HG03139 (cell line): ENCODE measurements at regions not wholly inside any gene's neighbourhood (a gene's known extent, or its start where the extent isn't known, plus 50 kb on each side); places are given as distances from the start of the nearest gene placed in this dataset.
A peak's percentile ranks its signal among the peaks of the same experiment; 100 is the strongest.
"Not testable (repeated sequence)": the region's sequence is repeated elsewhere in the genome, so short reads cannot be mapped to it uniquely, and the experiment has no call there.

Experiments
- ATAC-seq: cut with Tn5 transposase; IDR thresholded peaks from one replicate; pipeline ENCODE4 v1.9.1; 2021; ENCODE audit not compliant: unreplicated experiment

DNA sequence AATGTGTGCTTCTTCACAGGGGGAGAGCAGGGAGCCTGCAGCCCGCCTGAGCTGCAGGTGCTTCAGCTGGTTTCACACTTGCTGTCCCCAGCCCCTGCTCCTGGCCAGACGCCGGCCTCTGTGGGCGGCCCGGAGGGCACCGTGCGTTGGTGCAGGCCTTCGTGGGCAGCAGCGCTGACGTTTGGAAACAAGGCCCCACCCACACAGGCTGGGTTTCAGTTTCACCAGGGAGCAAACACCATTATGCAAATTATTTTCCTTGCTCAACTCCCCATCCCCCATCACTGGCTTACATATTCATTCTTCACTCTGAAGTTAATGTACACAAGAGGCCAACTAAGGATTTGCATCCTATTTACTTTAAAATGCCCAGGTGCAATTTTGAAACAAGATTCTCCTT, 343.2 kb downstream of the BCL2L11 start:
- ATAC-seq, result peak; percentile 95

DNA sequence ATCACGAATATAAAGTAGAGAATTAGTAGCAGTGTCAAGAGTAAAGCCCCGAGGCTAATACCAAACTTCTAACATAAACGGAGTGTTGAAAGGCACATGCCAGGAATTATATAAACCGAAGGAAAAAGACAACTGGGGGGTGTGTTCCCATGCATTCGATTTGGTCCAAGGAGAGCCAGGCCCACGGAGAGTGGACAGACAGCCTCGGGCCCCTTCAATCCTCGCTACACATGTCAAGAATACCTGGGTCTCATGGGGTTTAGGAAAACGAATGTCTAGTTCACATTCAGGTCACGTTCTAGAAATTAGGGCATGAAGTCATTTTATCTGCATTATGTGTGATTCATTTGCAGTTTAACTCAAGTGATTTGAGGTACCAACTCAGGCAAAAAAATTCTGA, 343.7 kb downstream of the BCL2L11 start:
- ATAC-seq, result not testable (repeated sequence)

DNA sequence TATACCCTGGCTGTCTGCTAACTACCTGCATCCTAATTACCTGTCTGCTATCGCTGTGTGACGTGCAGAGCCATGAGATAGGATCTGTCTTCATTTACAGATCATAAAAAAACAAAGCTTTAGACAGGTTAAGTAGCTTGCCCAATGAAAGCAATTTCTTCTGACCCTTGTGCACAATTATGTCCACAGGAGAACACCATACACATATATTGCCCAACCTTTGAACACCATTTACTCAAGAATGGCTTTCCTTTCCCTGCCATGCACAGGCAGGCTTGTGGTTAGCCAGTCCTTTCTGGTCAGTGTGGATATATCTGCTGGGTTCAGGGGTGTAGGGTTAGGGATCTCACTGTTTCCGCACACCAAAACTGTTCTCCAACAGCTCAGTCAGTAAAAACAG, 344.8 kb downstream of the BCL2L11 start:
- ATAC-seq, result not testable (repeated sequence)

DNA sequence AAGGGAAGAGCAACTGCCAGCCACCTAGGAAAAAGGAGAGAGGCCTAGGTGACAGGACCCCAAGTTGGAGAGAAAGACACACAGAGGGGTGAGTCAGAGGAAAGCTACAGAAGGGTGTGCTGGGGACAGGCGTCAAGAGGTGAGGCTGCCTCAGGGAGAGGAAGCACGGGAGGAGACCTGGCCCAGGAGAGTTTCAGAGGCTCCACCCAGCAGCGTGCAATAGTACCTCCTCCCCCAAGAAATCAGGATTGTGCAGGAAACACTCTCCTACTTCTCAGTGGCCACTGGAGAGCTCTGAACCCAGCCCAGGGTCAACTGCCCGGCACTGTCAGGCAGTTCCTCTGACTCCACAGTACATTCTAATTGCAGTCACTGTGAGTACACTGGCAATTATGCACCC, 346.0 kb downstream of the BCL2L11 start:
- not testable (repeated sequence) for ATAC-seq

DNA sequence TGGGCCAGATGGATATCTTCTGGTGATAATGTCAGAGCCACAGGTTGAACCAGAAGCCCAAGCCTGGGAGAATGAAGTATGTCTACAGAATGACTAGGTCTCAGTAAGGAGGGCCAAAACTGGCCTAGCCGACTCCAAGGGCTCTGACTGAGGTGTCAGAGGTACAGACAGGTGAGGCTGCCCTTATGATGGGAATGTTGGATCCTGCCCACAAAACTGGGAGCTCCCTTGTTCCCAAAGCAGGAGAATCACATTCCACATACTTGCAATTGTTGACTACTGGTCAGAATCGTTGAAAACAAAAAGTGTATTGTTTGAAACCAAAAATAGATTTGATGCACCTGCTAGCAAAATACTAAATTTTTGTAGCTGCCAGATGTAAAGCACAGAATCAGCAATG, 350.2 kb downstream of the BCL2L11 start:
- not testable (repeated sequence) for ATAC-seq

DNA sequence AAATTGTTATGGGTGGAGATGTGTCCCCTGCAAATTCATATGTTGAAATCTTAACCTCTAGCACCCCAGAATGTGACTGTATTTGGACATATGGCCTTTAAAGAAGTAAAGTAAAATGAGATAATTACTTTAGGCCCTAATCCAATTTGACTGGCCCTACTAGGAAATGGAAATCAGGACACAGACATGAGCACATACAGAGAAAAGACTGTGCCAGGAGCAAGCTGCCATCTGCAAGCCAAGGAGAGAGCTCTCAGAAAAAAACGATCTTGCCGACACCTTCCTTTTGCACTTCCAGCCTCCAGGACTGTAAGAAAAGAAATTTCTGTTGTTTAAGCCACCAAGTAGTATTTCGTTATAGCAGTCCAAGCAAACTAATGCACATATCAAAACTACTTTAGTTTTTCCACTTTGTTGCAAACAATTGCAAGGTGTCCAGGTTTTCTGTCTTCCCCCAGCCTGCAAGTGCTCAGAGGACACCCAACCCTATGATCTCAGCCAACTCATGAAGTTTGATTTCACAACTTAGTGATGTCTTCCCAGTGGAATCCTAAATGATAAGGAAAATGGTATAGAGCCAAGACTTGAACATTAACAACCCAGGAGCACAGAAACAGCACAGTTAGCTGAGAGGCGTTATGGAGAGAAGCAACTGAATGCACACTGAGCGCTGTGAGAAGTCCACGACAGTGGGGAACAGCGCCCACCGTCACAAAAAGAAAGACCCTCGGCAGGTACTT, 351.2 kb downstream of the BCL2L11 start:
- not testable (repeated sequence) for ATAC-seq

DNA sequence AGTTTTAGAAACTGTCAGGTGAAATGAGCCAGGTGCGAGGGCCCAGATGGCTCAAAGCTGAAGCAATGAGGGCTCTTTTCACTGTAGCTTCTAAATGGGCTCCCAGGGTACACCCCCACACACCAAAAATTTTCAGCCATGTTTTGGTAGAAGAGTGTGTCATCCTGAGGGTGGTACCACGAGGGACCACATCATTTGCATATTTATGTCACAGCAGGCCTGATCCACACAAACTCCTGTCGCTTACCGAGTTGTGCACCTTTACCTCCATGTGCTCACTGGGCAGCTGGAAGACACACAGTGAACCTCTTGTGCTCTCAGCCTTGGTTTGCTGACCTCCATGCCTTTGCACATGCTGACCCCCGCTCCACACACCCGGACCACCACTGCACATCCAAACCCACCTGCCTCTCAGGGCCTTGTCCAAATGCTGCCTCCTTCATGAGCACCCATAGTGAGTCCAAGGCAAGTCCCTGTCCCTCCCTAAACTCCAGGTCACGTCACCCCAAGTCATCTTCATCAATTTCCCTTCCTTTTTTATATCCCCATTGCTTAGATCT, 352.2 kb downstream of the BCL2L11 start:
- ATAC-seq, result not testable (repeated sequence)

DNA sequence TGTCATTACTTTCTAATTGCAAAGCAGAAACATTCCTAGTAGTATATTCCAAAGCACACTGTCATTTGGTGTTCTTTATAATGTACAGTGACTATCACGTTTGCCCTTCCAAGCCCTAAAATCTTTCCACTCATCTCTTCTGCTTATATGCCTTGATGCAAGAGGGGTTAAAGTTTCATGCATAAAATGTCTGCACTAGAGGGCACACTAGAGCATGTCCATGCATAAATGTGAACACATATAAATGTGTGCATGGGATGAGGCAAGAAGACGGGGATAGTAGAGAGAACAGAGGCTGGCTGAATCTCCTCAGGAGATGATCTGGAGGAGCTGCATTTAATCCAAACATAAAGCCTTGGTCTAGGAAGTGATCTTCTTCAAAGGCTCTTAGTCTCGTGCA, 352.8 kb downstream of the BCL2L11 start:
- not testable (repeated sequence) for ATAC-seq

DNA sequence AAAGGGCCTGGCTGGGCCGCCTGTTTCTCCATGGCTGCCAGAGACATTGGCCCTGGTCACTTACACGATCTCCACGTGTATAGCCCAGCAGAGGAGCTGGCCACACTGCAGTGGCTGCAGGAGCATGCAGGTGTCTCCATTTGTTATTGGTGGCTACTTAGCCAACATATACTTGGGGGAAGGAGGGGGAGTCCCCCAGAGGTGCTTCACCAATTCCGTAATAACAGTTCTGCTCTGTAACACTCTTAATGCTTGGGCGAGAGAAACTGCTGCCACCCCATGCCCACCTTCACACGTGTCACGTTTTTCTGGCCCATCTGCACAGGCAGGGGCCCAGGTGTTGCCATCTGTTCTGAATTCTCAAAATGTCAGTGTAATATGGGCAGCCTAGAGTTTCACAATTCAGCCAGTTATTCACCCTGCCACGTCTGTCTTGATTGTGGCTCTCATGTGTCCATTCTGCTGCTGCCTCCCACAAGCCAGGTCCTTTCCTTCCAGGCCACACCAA, 353.5 kb downstream of the BCL2L11 start:
- not testable (repeated sequence) for ATAC-seq

DNA sequence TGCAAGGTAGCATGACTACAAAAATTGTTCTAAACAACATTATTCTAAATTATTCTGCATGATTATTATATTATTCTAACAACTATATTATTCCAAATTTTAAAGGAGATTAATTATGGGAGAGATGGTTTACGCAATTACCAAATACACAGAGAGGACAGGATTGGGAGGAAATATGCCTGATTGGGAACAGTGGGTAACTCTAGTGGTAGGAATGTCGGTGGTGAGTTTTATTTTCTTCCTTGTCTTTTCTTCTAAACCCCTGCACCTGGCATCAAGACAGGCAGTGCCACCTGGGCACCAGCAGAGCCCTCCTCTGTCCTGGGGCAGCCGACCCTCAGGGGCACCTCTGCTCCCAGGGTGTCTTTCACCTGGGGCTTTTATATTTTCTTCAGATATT, 357.6 kb downstream of the BCL2L11 start:
- not testable (repeated sequence) for ATAC-seq

DNA sequence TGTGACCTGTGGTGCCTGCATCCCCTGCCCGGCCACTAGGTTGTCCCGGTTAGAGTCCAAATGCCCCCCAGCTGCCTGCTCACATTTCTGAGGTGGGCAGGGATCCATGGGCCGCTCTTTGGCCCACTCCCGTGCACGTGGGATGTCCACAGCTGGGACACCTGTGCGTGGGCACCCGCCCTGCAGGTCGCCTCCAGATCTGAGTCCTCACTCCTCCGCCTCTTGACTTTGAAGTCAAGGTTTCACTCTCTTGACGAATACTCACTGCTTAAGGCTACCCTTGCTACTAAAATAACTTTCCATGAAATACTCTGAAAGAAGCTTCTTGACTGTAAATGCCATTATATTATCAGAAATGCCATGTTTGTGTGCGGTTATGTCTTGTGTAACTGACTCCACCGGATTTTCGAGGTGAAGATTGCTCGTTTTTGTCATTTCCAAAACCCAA, 358.2 kb downstream of the BCL2L11 start:
- not testable (repeated sequence) for ATAC-seq

DNA sequence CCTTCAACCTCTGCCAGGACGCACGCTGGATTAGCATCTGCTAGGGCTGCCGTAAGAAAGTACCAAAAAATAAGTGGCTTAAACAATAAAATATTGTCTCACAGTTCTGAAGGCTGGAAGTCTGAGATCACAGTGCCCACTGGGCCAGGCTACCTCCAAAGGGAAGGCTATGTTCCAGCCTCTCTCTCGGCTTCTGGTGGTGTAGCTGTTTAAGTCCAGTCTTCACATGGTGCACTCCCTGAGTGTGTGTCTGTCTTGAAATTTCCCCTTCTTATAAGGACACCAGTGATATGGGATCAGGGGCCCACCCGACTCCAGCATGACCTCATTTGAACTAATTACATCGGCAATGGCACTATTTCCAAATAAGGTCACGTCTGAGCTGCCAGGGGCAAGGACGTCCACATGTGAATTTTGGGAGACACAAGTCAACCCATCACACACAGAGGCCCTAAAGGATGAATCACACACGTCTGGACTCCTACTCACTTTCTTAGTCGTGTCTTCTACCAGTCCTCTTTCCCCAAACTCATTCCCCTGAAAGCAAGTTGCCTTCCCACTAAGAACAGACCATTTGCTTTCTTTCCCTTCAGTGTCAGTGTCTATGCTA, 359.4 kb downstream of the BCL2L11 start:
- not testable (repeated sequence) for ATAC-seq

DNA sequence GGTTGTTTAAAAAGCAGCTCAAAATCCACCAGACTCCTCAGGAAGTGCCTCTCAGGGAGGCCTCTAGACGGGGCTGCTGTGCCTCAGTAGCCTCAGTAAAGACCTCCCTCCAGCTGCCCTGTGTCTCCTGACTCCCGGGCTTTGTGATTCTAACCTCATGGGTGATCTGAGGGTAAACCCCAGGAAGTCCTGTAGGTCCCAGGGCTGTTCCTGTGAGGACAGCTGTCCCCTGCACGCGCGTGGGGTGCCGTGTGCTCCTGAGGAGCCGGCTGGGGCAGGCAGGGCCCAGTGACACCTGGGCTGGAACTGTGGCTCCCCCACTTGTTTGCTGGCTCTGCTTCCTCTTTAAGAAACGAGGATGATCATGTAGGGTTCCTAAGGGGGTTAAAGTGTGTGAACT, 359.9 kb downstream of the BCL2L11 start:
- ATAC-seq, result peak; percentile 51

DNA sequence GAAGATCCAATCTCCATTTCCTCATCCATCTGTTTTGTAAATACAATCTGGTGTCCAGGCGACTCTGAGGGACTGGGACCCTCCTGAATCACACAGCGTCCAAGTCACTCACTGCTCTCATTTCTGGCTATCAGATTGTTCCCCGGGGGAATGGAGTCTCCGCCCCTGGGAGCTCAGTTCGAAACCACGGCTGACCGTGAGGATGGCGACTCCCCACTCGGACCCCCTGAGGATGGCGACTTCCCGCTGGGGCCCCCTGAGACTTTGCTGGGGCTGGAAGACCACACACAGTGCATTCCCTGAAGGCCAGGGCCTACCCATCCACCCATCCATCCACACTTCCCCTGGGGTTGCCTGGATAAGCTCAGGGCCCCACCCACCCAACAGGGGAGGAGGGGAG, 360.5 kb downstream of the BCL2L11 start:
- ATAC-seq, result not testable (repeated sequence)

DNA sequence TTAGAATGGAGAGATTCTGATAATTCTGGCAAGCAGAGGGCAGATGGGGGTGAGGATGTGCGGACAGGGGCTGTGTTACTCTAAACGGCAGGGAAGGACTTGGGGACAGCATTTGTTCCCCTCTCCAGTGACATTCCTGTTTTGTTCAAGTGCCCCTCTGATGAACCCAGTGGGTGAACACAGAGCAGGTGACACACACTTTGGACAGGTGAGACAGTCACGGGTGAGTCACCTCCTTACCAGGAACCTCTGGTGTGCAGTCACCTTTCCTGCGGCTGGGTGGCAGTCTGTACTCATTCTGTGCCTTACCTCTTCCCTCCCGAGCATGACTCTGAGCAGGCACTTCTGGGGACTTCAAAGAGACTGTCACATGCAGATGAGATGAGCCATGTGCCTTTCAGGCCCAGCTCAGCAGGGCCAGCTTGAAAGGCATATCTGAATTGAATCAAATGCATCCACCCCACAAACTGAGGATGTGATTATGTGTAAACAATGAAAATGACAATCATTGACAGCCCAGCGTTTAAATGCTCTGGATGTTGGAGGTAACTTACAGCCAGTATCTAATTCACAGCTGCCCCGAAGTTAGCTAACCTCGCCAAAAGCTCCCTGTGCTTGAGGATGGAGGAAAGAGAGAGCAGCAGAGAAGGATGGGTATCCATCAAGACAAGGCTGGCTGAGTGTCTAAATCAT, 362.4 kb downstream of the BCL2L11 start:
- peak; percentile 68 for ATAC-seq

DNA sequence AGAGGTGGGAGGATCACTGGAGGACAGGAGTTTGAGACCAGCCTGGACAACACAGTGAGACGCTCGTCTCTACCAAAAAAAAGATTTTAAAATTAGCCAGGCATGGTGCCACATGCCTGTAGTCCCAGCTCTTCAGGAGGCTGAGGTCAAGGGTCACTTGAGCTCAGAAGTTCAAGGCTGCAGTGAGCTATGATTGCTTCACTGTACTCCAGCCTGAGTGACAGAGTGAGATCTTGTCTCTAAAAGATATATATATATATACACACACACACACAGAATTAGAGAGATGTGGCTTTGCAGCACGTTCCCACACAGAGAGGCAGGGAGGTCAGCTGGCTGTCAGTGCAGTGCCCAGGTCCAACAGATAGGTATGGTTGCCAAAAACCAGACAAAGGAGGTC, 363.4 kb downstream of the BCL2L11 start:
- not testable (repeated sequence) for ATAC-seq

DNA sequence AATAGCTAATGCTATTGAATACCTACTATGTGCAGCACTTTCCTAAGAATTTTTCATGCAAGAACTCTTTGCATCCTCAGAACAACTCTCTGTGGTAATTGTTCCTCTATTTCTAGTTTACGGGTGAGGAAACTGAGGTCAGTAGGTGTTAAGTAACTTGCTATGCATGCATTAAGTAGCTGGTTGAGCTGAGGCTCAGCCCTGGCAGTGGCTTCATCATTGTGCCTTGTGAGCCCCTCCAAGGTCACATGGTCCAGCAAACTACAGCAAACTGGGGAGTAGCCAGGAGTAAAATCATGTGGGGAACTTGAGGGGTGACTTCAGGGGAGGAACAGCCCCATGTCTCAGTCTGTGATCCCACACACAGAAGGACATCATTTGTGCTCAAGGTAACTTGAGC, 365.2 kb downstream of the BCL2L11 start:
- not testable (repeated sequence) for ATAC-seq

DNA sequence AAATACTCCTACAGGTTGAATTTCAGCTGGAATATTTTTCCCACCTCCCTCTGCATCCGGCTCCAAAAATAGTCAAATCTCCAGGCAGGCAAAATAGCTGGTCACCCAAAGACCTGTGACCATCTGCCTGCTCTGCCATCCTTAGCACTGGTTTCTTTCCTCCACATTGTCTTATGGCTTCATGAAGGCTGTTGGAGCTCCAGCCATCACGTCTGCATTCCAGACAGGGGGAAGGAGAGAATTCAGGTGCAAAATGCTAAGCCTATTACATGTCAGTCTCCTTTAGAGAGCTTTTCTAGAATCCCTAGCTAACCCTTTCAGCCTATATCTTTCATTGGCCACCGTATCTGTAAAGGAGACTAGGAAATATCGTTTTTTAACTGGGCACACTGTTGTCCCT, 367.7 kb downstream of the BCL2L11 start:
- not testable (repeated sequence) for ATAC-seq

DNA sequence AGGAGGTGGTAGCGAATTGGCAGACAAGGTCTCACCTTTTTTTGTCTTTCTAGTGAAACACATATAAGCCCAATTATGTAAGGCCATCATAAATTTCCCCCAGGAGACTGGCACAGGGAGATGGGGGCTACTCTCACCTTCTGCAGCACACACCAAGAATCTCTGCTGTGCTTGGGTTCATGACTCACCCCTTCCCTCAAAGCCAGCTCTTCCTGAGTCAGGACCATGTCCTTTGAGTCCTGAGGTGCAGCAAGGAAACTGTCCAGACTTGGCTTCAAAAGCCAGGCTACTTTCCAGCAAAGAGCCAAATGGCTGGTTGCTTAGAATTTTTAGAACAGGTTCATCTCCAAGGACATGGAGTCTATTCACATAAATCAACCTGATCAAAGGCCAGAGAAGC, 368.7 kb downstream of the BCL2L11 start:
- not testable (repeated sequence) for ATAC-seq

DNA sequence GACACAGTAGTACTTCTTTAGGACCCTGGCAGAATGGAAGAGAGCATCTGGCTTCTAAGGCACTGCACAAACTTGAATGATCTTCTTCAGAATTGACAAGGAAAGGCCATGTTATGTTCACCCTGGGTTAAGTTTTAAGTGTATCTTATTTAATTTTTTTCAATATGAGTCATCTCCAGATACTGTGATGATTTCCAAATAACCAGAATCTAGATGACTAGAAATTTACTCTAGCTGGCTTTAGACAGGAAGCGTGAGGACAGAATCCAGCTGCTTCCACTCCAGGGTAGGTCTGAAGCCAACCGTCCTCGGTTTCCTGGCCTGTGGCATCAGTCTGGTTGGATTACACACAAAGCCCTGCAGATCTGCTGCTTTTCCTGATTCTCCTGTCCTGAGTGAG, 370.5 kb downstream of the BCL2L11 start:
- not testable (repeated sequence) for ATAC-seq

DNA sequence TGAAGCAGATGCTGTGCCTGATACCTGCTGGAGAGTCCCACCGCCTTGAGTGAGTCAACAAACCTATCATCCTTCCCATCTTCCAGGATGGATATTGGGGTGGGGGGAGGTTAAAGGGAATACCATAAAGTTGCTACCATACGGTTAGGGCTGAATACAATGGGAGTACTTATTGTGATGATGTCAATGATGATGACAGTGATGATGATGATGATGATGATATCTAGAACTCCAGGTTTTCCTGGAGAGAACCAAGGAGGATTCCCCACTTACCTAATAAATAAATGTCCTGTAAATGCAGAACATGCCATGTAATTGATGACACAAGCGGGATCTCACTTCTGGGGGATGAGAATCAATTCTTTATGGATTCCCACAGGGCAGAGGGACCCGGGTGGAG, 370.9 kb downstream of the BCL2L11 start:
- not testable (repeated sequence) for ATAC-seq
